ENCODE measurements at regions not wholly inside any gene's neighbourhood (a gene's known extent, or its start where the extent isn't known, plus 50 kb on each side); places are given as distances from the start of the nearest gene placed in this dataset.

- DNase-seq (ENCODE audit: low read depth in 3 of 3, low spot score in 2 of 3), result no peak
Observed at GRCh38 chr1:10848109-10848684, 51.8 kb upstream of the CASZ1 start.

GRCh38 chr1:10850026-10850425 lies 53.6 kb upstream of the CASZ1 start:
- no peak for DNase-seq (ENCODE audit: low read depth in 3 of 3, low spot score in 2 of 3)

GRCh38 chr1:10851024-10852013 lies 54.9 kb upstream of the CASZ1 start:
- DNase-seq (ENCODE audit: low read depth in 3 of 3, low spot score in 2 of 3), result no peak

GRCh38 chr1:10852018-10852417 lies 55.6 kb upstream of the CASZ1 start:
- DNase-seq (ENCODE audit: low read depth in 3 of 3, low spot score in 2 of 3), result no peak

GRCh38 chr1:10852486-10852885 lies 56.0 kb upstream of the CASZ1 start:
- DNase-seq (ENCODE audit: low read depth in 3 of 3, low spot score in 2 of 3), result no peak

- DNase-seq (ENCODE audit: low read depth in 3 of 3, low spot score in 2 of 3), result no peak
Observed at GRCh38 chr1:10852998-10853520, 56.6 kb upstream of the CASZ1 start.

GRCh38 chr1:10853701-10854100 lies 57.3 kb upstream of the CASZ1 start:
- DNase-seq (ENCODE audit: low read depth in 3 of 3, low spot score in 2 of 3), result no peak

- DNase-seq (ENCODE audit: low read depth in 3 of 3, low spot score in 2 of 3), result no peak
Observed at GRCh38 chr1:10854856-10855459, 58.5 kb upstream of the CASZ1 start.

- no peak for DNase-seq (ENCODE audit: low read depth in 3 of 3, low spot score in 2 of 3)
Observed at GRCh38 chr1:10856176-10856683, 59.8 kb upstream of the CASZ1 start.

GRCh38 chr1:10856863-10857598 lies 60.6 kb upstream of the CASZ1 start:
- DNase-seq (ENCODE audit: low read depth in 3 of 3, low spot score in 2 of 3), result no peak

GRCh38 chr1:10857687-10858086 lies 61.2 kb upstream of the CASZ1 start:
- DNase-seq (ENCODE audit: low read depth in 3 of 3, low spot score in 2 of 3), result no peak

- DNase-seq (ENCODE audit: low read depth in 3 of 3, low spot score in 2 of 3), result no peak
Observed at GRCh38 chr1:10860218-10860617, 63.8 kb upstream of the CASZ1 start.

GRCh38 chr1:10860682-10861081 lies 64.2 kb upstream of the CASZ1 start:
- no peak for DNase-seq (ENCODE audit: low read depth in 3 of 3, low spot score in 2 of 3)

- DNase-seq (ENCODE audit: low read depth in 3 of 3, low spot score in 2 of 3), result no peak
Observed at GRCh38 chr1:10861822-10862221, 65.4 kb upstream of the CASZ1 start.

- no peak for DNase-seq (ENCODE audit: low read depth in 3 of 3, low spot score in 2 of 3)
Observed at GRCh38 chr1:10862743-10863335, 66.4 kb upstream of the CASZ1 start.

GRCh38 chr1:10863886-10864285 lies 67.4 kb upstream of the CASZ1 start:
- no peak for DNase-seq (ENCODE audit: low read depth in 3 of 3, low spot score in 2 of 3)

- DNase-seq (ENCODE audit: low read depth in 3 of 3, low spot score in 2 of 3), result no peak
Observed at GRCh38 chr1:10864776-10865175, 68.3 kb upstream of the CASZ1 start.

GRCh38 chr1:10865518-10866320 lies 69.3 kb upstream of the CASZ1 start:
- no peak for DNase-seq (ENCODE audit: low read depth in 3 of 3, low spot score in 2 of 3)

- DNase-seq (ENCODE audit: low read depth in 3 of 3, low spot score in 2 of 3), result no peak
Observed at GRCh38 chr1:10866321-10867093, 70.1 kb upstream of the CASZ1 start.

Measured in right renal cortex interstitium (tissue), 3 donors.